H9 (cell line): ENCODE measurements at regions not wholly inside any gene's neighbourhood (a gene's known extent, or its start where the extent isn't known, plus 50 kb on each side); places are given as distances from the start of the nearest gene placed in this dataset.

ENCODE experiments used
- DNase-seq: peaks from one replicate; pipeline ENCODE4 v3.0.0-alpha.2; 2017
- H2AFZ ChIP-seq: one replicate; pipeline ENCODE4 v1.6.1; 2013; ENCODE audit warnings: mild to moderate bottlenecking, low read length, control low read depth, moderate library complexity
- H2AK5ac ChIP-seq: 2 replicates; pipeline ENCODE4 v1.6.1; 2013; ENCODE audit warnings: low read length, control low read depth, mixed read lengths; ENCODE audit not compliant: insufficient read length
- H2BK120ac ChIP-seq: one replicate; pipeline ENCODE4 v1.6.1; 2013; ENCODE audit warnings: low read depth, mild to moderate bottlenecking, low read length, control low read depth, inconsistent platforms; ENCODE audit not compliant: poor library complexity, severe bottlenecking
- H2BK12ac ChIP-seq: 2 replicates; pipeline ENCODE4 v1.6.1; 2013; ENCODE audit warnings: low read length, control low read depth, mixed read lengths, low read depth; ENCODE audit not compliant: insufficient read length
- H2BK15ac ChIP-seq: 2 replicates; pipeline ENCODE4 v1.6.1; 2013; ENCODE audit warnings: low read depth, low read length, control low read depth
- H2BK20ac ChIP-seq: one replicate; pipeline ENCODE4 v1.6.1; 2013; ENCODE audit warnings: low read depth, mild to moderate bottlenecking, low read length, control low read depth, inconsistent platforms; ENCODE audit not compliant: poor library complexity, severe bottlenecking
- H2BK5ac ChIP-seq: 2 replicates; pipeline ENCODE4 v1.6.1; 2013; ENCODE audit warnings: low read length, control low read depth, mixed read lengths; ENCODE audit not compliant: insufficient read length
- H3K14ac ChIP-seq: 2 replicates; pipeline ENCODE4 v1.6.1; 2013; ENCODE audit warnings: low read length, control low read depth; ENCODE audit not compliant: insufficient read depth
- H3K18ac ChIP-seq: 2 replicates; pipeline ENCODE4 v1.6.1; 2013; ENCODE audit warnings: low read depth, mild to moderate bottlenecking, mixed read lengths, low read length, control low read depth; ENCODE audit not compliant: insufficient read length
- H3K23ac ChIP-seq: 2 replicates; pipeline ENCODE4 v1.6.1; 2013; ENCODE audit warnings: low read length, control low read depth, mixed read lengths, low read depth; ENCODE audit not compliant: insufficient read length
- H3K23me2 ChIP-seq: 2 replicates; pipeline ENCODE4 v1.6.1; 2013; ENCODE audit warnings: low read depth, mild to moderate bottlenecking, mixed read lengths, low read length, control low read depth; ENCODE audit not compliant: insufficient read length, poor library complexity, severe bottlenecking
- H3K27ac ChIP-seq: 2 replicates; pipeline ENCODE4 v1.5.1; 2013; ENCODE audit warnings: low read length, control low read depth, mixed read lengths, low read depth; ENCODE audit not compliant: insufficient read length
- H3K27me3 ChIP-seq: 2 replicates; pipeline ENCODE4 v1.6.1; 2013; ENCODE audit warnings: low read length, control low read depth, inconsistent platforms; ENCODE audit not compliant: insufficient read depth
- H3K4ac ChIP-seq: 2 replicates; pipeline ENCODE4 v1.6.1; 2013; ENCODE audit warnings: low read depth, mild to moderate bottlenecking, control low read depth, inconsistent platforms, low read length, moderate library complexity
- H3K4me1 ChIP-seq: 2 replicates; pipeline ENCODE4 v1.6.1; 2013; ENCODE audit warnings: low read length, control low read depth, inconsistent platforms; ENCODE audit not compliant: insufficient read depth
- H3K4me2 ChIP-seq: 2 replicates; pipeline ENCODE4 v1.6.1; 2013; ENCODE audit warnings: low read length, control low read depth, mixed read lengths; ENCODE audit not compliant: insufficient read length, insufficient read depth
- H3K56ac ChIP-seq: 2 replicates; pipeline ENCODE4 v1.6.1; 2013; ENCODE audit warnings: low read depth, mild to moderate bottlenecking, mixed read lengths, low read length, control low read depth; ENCODE audit not compliant: insufficient read length
- H3K79me1 ChIP-seq: 2 replicates; pipeline ENCODE4 v1.6.1; 2013; ENCODE audit warnings: low read depth, mild to moderate bottlenecking, moderate library complexity, low read length, control low read depth, inconsistent platforms; ENCODE audit not compliant: insufficient read depth, poor library complexity, severe bottlenecking
- H3K79me2 ChIP-seq: 2 replicates; pipeline ENCODE4 v1.6.1; 2013; ENCODE audit warnings: low read length, control low read depth, inconsistent platforms; ENCODE audit not compliant: insufficient read depth
- H3K9ac ChIP-seq: 2 replicates; pipeline ENCODE4 v1.6.1; 2013; ENCODE audit warnings: low read length, control low read depth, mixed read lengths; ENCODE audit not compliant: insufficient read length; ENCODE audit errors: extremely low read depth
- H3K9me3 ChIP-seq: one replicate; pipeline ENCODE4 v1.6.1; 2013; ENCODE audit warnings: low read depth, low read length, inconsistent platforms; ENCODE audit not compliant: control insufficient read depth
- H3T11ph ChIP-seq: one replicate; pipeline ENCODE4 v1.6.1; 2013; ENCODE audit warnings: mild to moderate bottlenecking, low read length, control low read depth, inconsistent platforms
- H4K20me1 ChIP-seq: one replicate; pipeline ENCODE4 v1.6.1; 2013; ENCODE audit not compliant: control insufficient read depth, insufficient read length, insufficient read depth
- H4K5ac ChIP-seq: 2 replicates; pipeline ENCODE4 v1.6.1; 2013; ENCODE audit warnings: low read depth, mild to moderate bottlenecking, mixed read lengths, low read length, control low read depth; ENCODE audit not compliant: insufficient read length
- H4K8ac ChIP-seq: replicated peaks from 2 replicates; pipeline ENCODE4 v1.6.1; 2013; ENCODE audit warnings: low read length, control low read depth, mixed read lengths, low read depth; ENCODE audit not compliant: insufficient read length
- H4K91ac ChIP-seq: 2 replicates; pipeline ENCODE4 v1.6.1; 2013; ENCODE audit warnings: low read depth, mild to moderate bottlenecking, moderate library complexity, mixed read lengths, low read length, control low read depth; ENCODE audit not compliant: insufficient read length
- H3K27ac Mint-ChIP-seq, 3 experiments: 2 replicates in 2 of 3; 3 replicates in 1 of 3; pipeline ENCODE4 v1.8.0; 2020 to 2021; ENCODE audit warnings: mixed read lengths in 3 of 3, mild to moderate bottlenecking in 1 of 3, moderate library complexity in 1 of 3
- H3K27me3 Mint-ChIP-seq: 2 replicates; pipeline ENCODE4 v1.8.0; 2021; ENCODE audit warnings: low read depth, mild to moderate bottlenecking, moderate library complexity, mixed read lengths
- H3K36me3 Mint-ChIP-seq, 3 experiments: 2 replicates in 2 of 3; 3 replicates in 1 of 3; pipeline ENCODE4 v1.8.0; 2020 to 2021; ENCODE audit warnings: low read depth in 3 of 3, mixed read lengths in 3 of 3; ENCODE audit not compliant: insufficient read depth in 1 of 3
- H3K4me1 Mint-ChIP-seq, 2 experiments: 2 replicates each; pipeline ENCODE4 v1.8.0; 2020; ENCODE audit warnings: mixed read lengths in 2 of 2
- H3K4me3 Mint-ChIP-seq, 2 experiments: 2 replicates in 1 of 2; 3 replicates in 1 of 2; pipeline ENCODE4 v1.8.0; 2020 to 2021; ENCODE audit warnings: mild to moderate bottlenecking in 2 of 2, mixed read lengths in 2 of 2, moderate library complexity in 1 of 2
- H3K9me3 Mint-ChIP-seq, 2 experiments: 2 replicates in 1 of 2; 3 replicates in 1 of 2; pipeline ENCODE4 v1.8.0; 2020; ENCODE audit warnings: mild to moderate bottlenecking in 2 of 2, mixed read lengths in 2 of 2, moderate library complexity in 1 of 2
- WGBS: extraction: QIAGEN DNeasy Blood & Tissue Kit; methylation state at CpG from one replicate; pipeline ENCODE4 v1.1.7; 2013; ENCODE audit warnings: missing lambda C conversion rate, low lambda C conversion rate, mixed read lengths; ENCODE audit not compliant: insufficient read length; ENCODE audit errors: extremely low coverage; 5-methylcytosine and 5-hydroxymethylcytosine counted together
- TF ChIP-seq, protein P1 (sequence below): fragments of 200-600 bp; sonication (generic); conservative IDR thresholded peaks from 3 replicates; pipeline ENCODE4 v1.8.0; 2021; ENCODE audit warnings: antibody characterized with exemption, mild to moderate bottlenecking

DNA sequence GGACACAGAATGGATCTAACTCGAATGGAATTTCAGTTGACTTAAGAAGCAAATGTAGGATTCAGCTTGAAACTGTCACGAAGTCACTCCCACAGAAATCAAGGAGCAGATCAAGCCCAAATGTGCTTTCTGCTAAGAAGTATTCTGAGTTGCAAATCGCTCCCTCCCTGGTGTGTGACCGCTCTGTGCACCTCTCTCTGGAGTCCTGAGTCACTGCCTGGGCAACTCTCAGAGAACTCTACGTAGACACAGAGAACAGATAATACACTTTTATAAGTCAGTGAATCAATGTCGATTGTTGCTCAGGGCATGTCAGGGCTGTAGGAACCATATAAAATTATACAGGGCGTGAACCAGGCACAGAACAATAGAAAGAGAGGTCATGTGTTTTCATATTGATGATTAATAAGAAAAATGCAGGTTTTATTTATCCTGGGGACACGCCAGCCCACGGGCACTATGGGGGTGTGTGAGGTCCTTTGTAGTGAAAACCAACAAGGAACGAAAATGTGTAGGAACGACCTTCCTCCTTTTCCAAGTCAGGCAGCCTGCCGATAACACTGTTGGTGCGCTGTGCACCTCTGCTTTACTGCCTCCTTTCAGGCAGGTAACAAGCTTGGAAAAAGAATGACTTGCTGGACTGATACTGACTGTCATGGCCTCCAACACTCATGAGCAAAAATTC lies 248.1 kb upstream of the FOXQ1 start:
- H3K56ac ChIP-seq, result no peak overlapping the region
- H3K9me3 Mint-ChIP-seq, result no peaks in the 10 kb centered on the region
- no peak overlapping the region for H2BK5ac ChIP-seq
- no peak overlapping the region for H3K27ac ChIP-seq
- no peak for DNase-seq
- H3K4me1 ChIP-seq, result no peaks in the 10 kb centered on the region
- no peak overlapping the region for H3K4me3 Mint-ChIP-seq
- H3T11ph ChIP-seq, result no peak overlapping the region
- H3K18ac ChIP-seq, result no peak overlapping the region
- no peak overlapping the region for H3K4me2 ChIP-seq
- no peaks in the 10 kb centered on the region for H3K23me2 ChIP-seq
- no peaks in the 10 kb centered on the region for H3K9me3 ChIP-seq
- H3K14ac ChIP-seq, result no peak overlapping the region
- no peak overlapping the region for H3K27ac Mint-ChIP-seq
- no peak overlapping the region for H2AK5ac ChIP-seq
- H4K5ac ChIP-seq, result no peak overlapping the region
- H4K8ac ChIP-seq, result no peak overlapping the region
- no peaks in the 10 kb centered on the region for H3K79me2 ChIP-seq
- no peaks in the 10 kb centered on the region for H4K20me1 ChIP-seq
- no peaks in the 10 kb centered on the region for H3K36me3 Mint-ChIP-seq
- H3K9ac ChIP-seq, result no peak overlapping the region
- WGBS, result no CpG with 5 or more reads among the region's 13 CpGs
- H2AFZ ChIP-seq, result no peak overlapping the region
- H3K79me1 ChIP-seq, result no peaks in the 10 kb centered on the region
- no peak overlapping the region for H2BK15ac ChIP-seq
- TF ChIP-seq, protein P1, sequence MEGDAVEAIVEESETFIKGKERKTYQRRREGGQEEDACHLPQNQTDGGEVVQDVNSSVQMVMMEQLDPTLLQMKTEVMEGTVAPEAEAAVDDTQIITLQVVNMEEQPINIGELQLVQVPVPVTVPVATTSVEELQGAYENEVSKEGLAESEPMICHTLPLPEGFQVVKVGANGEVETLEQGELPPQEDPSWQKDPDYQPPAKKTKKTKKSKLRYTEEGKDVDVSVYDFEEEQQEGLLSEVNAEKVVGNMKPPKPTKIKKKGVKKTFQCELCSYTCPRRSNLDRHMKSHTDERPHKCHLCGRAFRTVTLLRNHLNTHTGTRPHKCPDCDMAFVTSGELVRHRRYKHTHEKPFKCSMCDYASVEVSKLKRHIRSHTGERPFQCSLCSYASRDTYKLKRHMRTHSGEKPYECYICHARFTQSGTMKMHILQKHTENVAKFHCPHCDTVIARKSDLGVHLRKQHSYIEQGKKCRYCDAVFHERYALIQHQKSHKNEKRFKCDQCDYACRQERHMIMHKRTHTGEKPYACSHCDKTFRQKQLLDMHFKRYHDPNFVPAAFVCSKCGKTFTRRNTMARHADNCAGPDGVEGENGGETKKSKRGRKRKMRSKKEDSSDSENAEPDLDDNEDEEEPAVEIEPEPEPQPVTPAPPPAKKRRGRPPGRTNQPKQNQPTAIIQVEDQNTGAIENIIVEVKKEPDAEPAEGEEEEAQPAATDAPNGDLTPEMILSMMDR, result no peak
- H4K91ac ChIP-seq, result no peak overlapping the region
- H3K4me1 Mint-ChIP-seq, result peaks cover 6% of the 10 kb centered on the region in 2 experiments; a peak in 3 of 4 replicates
- H2BK120ac ChIP-seq, result no peak overlapping the region
- no peak overlapping the region for H3K23ac ChIP-seq
- no peak overlapping the region for H2BK12ac ChIP-seq
- no peaks in the 10 kb centered on the region; the same call in 1 of the 2 replicates for H3K27me3 Mint-ChIP-seq
- H2BK20ac ChIP-seq, result no peak overlapping the region
- H3K27me3 ChIP-seq, result 0 out of 2 replicates have a peak, but pooled peaks cover 2% of the 10 kb centered on the region
- H3K4ac ChIP-seq, result no peak overlapping the region
